Right cardiac atrium (tissue), 5 donors: ENCODE measurements at regions not wholly inside any gene's neighbourhood (a gene's known extent, or its start where the extent isn't known, plus 50 kb on each side); places are given as distances from the start of the nearest gene placed in this dataset.

ENCODE experiments used
- ATAC-seq, 2 donors: fragments of 200-7000 bp; cut with Tn5 transposase; one replicate each; pipeline versions ENCODE4 v1.8.0 to v1.9.1; 2020; ENCODE audit warnings: moderate library complexity in 2 of 2, mild to moderate bottlenecking in 1 of 2
- DNase-seq, 3 donors: peaks; one replicate each; pipeline ENCODE4 v3.0.0-alpha.2; 2020
- H3K27ac ChIP-seq: one replicate; pipeline ENCODE4 v1.5.1; 2013; ENCODE audit warnings: mild to moderate bottlenecking, low read length, control low read depth, moderate library complexity
- H3K27me3 ChIP-seq: one replicate; pipeline ENCODE4 v1.6.1; 2013; ENCODE audit not compliant: control insufficient read depth, insufficient read depth
- H3K4me1 ChIP-seq: one replicate; pipeline ENCODE4 v1.6.1; 2013; ENCODE audit warnings: low read length; ENCODE audit not compliant: control insufficient read depth, insufficient read depth
- H3K4me3 ChIP-seq: one replicate; pipeline ENCODE4 v1.5.1; 2013; ENCODE audit warnings: low read length, control low read depth
- H3K9me3 ChIP-seq: one replicate; pipeline ENCODE4 v1.6.1; 2013; ENCODE audit warnings: low read length; ENCODE audit not compliant: control insufficient read depth
- WGBS: extraction: QIAGEN DNeasy Blood & Tissue Kit; methylation state at CpG from one replicate; pipeline ENCODE4 v1.1.7; 2013; 5-methylcytosine and 5-hydroxymethylcytosine counted together
- intact Hi-C, 4 donors: fragments of 100-400 bp; cut with DNase I; formaldehyde crosslinking; loops; one replicate each; pipeline versions ENCODE4 v1.11.0 to v1.14.0; 2022 to 2023
- donor health status: healthy with polysubstance abuse.
- donor health status: DM: no; HTN: yes; CAD: no.
- donor health status: DM: no; HTN: no; CAD: no.
- donor health status: DM: no; HTN: yes; CAD: no; lungs with severe emphysema.
- donor health status: DM: yes; HTN: yes; CAD: no.

DNA sequence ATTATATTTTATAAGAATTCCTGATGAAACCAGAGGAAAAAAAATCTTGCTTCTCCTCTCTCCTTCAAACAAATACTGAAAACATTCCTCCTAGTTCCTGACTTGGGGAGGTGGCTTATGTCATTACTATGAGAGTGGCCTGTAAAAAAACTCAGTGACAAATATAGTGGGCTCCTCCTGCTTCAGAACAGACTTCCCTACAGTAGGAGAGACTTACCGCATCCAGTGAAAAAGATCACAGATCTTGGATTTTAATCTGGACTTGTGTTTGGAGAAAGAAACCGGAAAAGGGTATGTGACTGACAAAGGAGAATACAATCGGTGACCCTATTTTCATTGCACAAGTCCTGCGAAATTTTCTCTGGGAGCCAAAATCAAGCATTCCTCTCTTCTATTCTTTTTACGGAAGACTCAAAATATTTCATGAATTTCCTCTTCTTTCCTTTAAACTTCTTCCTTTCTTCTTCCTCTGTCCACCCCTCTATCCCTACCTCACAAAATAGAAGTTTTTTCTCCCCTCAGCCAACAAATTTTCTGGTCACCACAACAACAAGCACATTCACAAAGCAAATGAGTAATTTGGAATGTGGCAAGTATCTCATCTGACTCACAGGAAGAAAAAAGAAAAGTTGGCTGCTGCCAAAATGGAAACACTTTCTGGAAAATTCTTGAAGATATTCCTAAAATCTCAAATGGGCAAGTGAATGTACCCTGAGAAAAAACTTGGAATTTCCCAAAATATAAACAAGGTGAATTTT is 185.1 kb upstream of the CDKN3 start:
- Histone ChIP-seq H3K27ac (peak overlapping the region; percentile 27), H3K9me3 (no peaks in the 10 kb centered on the region), H3K4me1 (no peaks in the 10 kb centered on the region), H3K4me3 (no peak overlapping the region), H3K27me3 (no peaks in the 10 kb centered on the region)
- WGBS, result 47% methylated on average over 5 of the region's 5 CpGs
- ATAC-seq (peak; percentile 65 to 66), DNase-seq (no peak)
- intact Hi-C loops, result no loop called here

DNA sequence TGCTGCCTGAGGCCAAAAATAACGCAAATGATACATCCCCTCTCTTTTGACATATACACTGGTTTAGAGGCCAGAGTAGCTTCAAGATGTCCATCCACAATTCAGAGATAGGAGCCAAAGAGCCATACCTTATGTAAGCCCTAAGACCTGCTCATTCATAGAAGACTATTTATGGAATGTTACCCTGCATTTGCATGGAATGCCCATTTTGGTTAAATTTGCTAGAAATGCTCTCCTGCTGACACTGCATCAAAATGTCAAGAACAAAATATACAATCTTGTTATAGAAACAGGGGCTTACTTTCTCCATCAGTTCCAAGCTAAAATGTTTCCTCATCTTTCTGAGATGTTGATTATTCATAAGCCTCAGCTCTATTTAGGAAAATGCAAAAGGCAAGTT is 183.3 kb upstream of the CDKN3 start:
- 96% methylated on average over 1 of the region's 1 CpG for WGBS

GRCh38 chr14:54216827-54217226 is 180.0 kb upstream of the CDKN3 start:
- H3K9me3 ChIP-seq, result no peaks in the 10 kb centered on the region
- intact Hi-C loops, result no loop called here
- DNase-seq, result no peak
- no peak overlapping the region for H3K27ac ChIP-seq
- H3K4me3 ChIP-seq, result no peak overlapping the region
- peaks cover 2% of the 10 kb centered on the region for H3K27me3 ChIP-seq
- ATAC-seq, result no peak
- H3K4me1 ChIP-seq, result no peaks in the 10 kb centered on the region
- WGBS, result 84% methylated on average over 3 of the region's 3 CpGs

More for the DNA sequence above, 183.3 kb upstream of the CDKN3 start:
- Histone ChIP-seq H3K27me3 (no peaks in the 10 kb centered on the region), H3K27ac (no peak overlapping the region), H3K9me3 (no peaks in the 10 kb centered on the region), H3K4me1 (no peaks in the 10 kb centered on the region), H3K4me3 (no peak overlapping the region)
- no peak for DNase-seq
- intact Hi-C loops, result no loop called here
- ATAC-seq, result no peak

GRCh38 chr14:54219261-54220070 is 177.3 kb upstream of the CDKN3 start:
- H3K27ac ChIP-seq, result no peak overlapping the region
- H3K27me3 ChIP-seq, result peaks cover 2% of the 10 kb centered on the region
- DNase-seq, result peak in 1 of 3 donors; percentile 60

GRCh38 chr14:54220071-54220703 is 176.6 kb upstream of the CDKN3 start:
- H3K4me1 ChIP-seq, result no peaks in the 10 kb centered on the region
- DNase-seq (peak; percentile 42 to 80 (median 73)), ATAC-seq (peak; percentile 80 to 91)
- no peak overlapping the region for H3K27ac ChIP-seq
- H3K4me3 ChIP-seq, result peak overlapping the region; percentile 3
- intact Hi-C loops, result no loop called here
- peaks cover 2% of the 10 kb centered on the region for H3K27me3 ChIP-seq
- H3K9me3 ChIP-seq, result no peaks in the 10 kb centered on the region
- WGBS, result 1% methylated on average over 28 of the region's 28 CpGs

More at GRCh38 chr14:54219261-54220070, 177.3 kb upstream of the CDKN3 start:
- Histone ChIP-seq H3K4me1 (no peaks in the 10 kb centered on the region), H3K4me3 (peak overlapping the region; percentile 3), H3K9me3 (no peaks in the 10 kb centered on the region)
- 54% methylated on average over 35 of the region's 35 CpGs for WGBS
- intact Hi-C loops, result no loop called here
- ATAC-seq, result peak in 1 of 2 donors; percentile 18

DNA sequence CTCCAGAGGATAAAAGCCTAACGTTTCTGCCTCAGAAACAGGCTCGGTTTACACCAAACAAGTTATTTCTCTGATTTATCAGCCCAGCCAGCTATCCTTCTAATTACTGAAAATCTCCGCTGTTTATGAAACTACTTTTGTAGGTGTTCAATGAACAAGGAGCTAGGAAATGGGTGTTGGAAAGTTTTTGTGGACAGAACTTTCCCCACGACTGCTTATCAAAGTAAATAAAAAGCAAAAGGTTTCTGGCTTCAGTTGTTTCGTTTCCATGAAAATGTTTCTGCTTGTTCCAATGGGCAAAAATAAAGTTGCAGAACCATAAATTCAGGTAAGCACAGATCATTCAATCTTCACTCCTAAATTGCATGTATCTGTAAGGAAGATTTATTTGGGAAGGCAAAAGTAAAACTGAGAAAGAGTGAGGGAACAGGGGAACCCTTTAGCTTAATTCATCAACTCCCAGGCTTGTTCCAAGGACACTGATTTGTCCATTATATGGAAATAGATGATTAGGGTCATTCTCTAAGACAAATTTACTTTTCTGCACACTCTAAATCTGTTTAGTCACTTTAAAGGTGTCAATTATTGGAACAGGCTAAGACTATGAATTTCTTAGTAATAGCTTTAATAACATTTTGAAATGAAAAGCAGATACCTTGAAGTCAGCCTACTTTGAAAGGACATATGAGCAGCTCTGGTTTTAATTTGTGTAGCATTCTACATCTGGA is 175.9 kb upstream of the CDKN3 start:
- WGBS, result 16% methylated on average over 5 of the region's 5 CpGs
- ATAC-seq (no peak), DNase-seq (no peak)
- H3K4me3 ChIP-seq, result peak overlapping the region; percentile 3
- no peaks in the 10 kb centered on the region for H3K4me1 ChIP-seq
- H3K9me3 ChIP-seq, result no peaks in the 10 kb centered on the region
- H3K27me3 ChIP-seq, result peaks cover 2% of the 10 kb centered on the region
- intact Hi-C loops, result no loop called here
- H3K27ac ChIP-seq, result no peak overlapping the region

DNA sequence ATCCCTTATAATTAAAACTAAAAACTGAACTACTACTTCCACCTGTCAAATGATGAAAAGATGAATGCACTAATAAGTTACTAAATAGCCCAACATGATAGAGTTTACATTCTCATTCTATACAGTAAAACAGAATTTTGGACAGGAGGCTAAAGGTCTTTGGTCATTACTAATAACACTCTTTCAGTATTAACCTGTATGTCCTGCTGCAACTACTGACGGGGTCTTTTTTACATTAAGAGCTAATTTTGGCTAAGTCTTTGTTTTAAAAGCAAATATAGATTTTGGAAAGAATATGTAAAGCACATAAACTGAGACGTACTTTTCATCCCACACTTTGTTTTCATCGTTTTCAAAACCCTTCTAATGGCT is 175.4 kb upstream of the CDKN3 start:
- Histone ChIP-seq H3K9me3 (no peaks in the 10 kb centered on the region), H3K4me3 (no peak overlapping the region), H3K27me3 (peaks cover 2% of the 10 kb centered on the region), H3K27ac (no peak overlapping the region), H3K4me1 (no peaks in the 10 kb centered on the region)
- intact Hi-C loops, result no loop called here
- no peak for ATAC-seq
- 76% methylated on average over 3 of the region's 3 CpGs for WGBS
- DNase-seq, result no peak

DNA sequence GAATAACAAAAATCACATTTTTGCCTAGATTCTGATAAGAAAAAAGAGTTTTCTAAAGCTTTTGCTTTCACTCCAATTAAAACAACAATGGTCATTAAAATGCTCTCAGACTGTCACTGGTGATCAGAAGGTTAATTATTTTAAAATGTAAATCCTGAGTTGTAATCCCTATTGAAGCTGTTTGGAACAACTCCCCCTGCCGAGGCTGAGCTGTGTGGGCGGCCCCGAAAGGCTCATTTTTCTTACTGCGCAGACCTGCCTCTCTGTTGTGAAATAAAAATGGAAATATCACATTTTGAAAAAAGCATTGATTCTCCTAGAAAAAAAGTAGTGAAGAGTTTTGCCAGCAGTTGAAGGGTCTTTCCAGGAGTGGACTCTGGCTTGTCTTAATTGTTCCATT is 174.8 kb upstream of the CDKN3 start:
- DNase-seq, result peak in 1 of 3 donors; percentile 76
- no peak for ATAC-seq
- H3K27me3 ChIP-seq, result peaks cover 2% of the 10 kb centered on the region

DNA sequence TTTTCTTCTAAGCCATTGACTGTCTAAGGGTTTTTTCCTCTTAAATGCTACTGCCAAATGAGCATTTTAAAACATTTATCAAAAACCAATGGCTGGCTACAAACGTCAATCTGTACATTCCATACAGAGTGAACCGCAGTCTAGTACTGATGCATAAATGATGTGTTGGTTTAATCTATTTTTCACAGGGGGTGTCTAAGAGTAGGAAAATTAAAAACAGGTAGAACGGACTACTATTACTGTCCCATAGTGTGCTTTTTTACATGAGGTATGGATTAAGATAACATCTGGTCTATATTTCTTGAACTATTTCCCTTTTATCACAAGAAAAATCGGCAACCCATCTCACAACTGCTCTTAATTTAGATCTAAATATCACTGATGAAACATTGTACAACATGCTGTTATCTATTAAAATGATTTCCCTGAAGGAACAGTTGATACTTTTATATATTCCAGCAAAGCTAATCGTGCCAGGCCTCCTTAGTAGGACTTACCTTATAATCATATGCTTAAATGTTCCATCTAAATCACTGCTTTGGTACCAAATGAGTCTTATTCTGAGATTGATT is 172.9 kb upstream of the CDKN3 start:
- Histone ChIP-seq H3K4me1 (no peaks in the 10 kb centered on the region), H3K27ac (no peak overlapping the region), H3K27me3 (peaks cover 1% of the 10 kb centered on the region), H3K9me3 (no peaks in the 10 kb centered on the region), H3K4me3 (no peak overlapping the region)
- WGBS, result 82% methylated on average over 5 of the region's 5 CpGs
- ATAC-seq, result no peak
- intact Hi-C loops, result no loop called here
- DNase-seq, result no peak

More for the DNA sequence above, 174.8 kb upstream of the CDKN3 start:
- Histone ChIP-seq H3K4me3 (no peak overlapping the region), H3K27ac (no peak overlapping the region), H3K4me1 (no peaks in the 10 kb centered on the region), H3K9me3 (no peaks in the 10 kb centered on the region)
- intact Hi-C loops, result no loop called here
- WGBS, result 71% methylated on average over 4 of the region's 4 CpGs

GRCh38 chr14:54225457-54226060 is 171.2 kb upstream of the CDKN3 start:
- DNase-seq (no peak), ATAC-seq (no peak)
- Histone ChIP-seq H3K9me3 (no peaks in the 10 kb centered on the region), H3K27ac (no peak overlapping the region), H3K27me3 (no peaks in the 10 kb centered on the region), H3K4me3 (no peak overlapping the region), H3K4me1 (no peaks in the 10 kb centered on the region)
- intact Hi-C loops, result no loop called here
- WGBS, result 20% methylated on average over 7 of the region's 7 CpGs
